ENCODE measurements at regions not wholly inside any gene's neighbourhood (a gene's known extent, or its start where the extent isn't known, plus 50 kb on each side); places are given as distances from the start of the nearest gene placed in this dataset.

DNA sequence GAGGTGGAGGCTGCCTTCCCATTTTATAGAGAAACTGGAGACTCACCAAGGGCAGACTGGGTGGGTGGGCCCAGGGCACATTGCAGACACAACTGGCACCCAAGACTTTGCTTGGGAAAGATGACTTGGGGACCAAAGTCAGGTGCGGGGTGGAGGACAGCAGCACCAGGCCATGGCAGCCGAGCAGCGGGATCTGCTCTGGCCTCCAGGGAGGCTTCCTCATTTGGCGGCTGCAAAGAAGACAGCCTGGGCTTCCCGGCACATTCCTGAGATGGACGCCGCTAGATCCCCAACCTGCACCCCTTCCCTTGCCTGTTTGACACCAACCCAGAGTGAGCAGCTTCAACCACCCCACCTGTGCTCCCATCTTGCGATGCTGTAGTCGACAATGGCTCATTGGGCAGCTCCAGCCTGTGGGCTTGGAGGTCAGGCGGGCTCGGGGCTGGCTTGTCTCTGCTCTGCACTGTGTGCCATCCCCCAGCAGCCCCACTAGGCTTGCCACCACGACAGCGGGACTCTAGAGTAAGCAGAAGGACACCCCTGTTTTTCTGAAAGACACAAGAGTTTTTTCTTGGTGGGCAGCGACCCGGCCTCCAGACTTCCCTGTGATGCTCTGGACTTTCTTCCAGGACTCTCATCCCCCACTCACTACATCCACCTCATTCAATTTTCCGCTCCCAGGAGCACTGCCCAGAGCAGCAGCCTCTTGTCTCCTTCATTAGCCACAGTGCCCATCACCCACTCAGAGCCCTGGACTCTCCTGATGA lies 184.9 kb upstream of the CST7 start:
- H3K4me3 ChIP-seq (ENCODE audit: low read depth, low read length), result no peak overlapping the region
- DNase-seq (ENCODE audit: low read depth), result no peak

GRCh38 chr20:24764794-24765202 lies 184.3 kb upstream of the CST7 start:
- no peak for TF ChIP-seq CTCF (IDR thresholded peaks at IDR 0.05; ENCODE audit: insufficient read depth, low read length)
- no peak for DNase-seq (ENCODE audit: low read depth)
- H3K4me3 ChIP-seq (ENCODE audit: low read depth, low read length), result no peak overlapping the region

More for the DNA sequence above, 184.9 kb upstream of the CST7 start:
- TF ChIP-seq CTCF (IDR thresholded peaks at IDR 0.05; ENCODE audit: insufficient read depth, low read length), result no peak

DNA sequence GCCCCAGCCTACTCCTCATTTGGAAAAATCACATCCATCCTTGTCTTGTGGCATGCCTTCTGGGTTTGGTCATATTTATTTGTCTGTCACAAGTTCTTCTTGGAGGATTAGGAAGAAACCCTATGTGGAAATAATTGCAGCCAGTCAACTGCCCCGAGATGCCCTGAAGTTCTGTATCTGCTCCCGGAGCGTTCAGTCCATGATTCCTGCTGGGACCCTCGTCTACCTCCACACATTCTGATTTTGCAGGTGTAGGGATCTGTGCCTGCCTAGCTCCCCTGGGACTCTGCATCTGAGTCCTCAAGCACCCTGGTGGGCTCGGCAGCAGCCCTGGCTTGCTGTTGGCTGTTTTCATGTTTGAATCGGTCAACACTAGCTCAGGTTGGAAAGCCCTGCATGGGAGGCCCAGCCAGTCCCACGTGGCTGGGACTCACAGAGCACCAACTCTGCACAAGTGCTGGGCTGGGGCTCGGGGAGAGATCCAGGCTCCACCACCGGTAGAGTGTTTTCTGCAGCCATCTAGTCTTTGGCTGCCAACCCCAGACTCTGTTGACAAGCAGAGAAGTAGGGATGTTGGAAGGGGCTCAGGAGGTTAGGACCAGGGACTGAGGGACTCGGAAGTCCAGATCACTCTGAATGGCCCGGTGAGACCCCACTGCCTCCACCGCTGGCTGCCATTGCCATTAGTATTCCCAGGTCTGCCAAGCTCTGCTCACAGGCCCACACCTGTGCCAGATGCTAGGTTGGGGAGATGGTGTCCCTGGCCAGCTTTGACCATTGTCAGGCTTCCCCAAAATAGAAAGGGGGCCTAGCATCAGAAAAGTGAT lies 183.5 kb upstream of the CST7 start:
- no peak for DNase-seq (ENCODE audit: low read depth)
- no peak overlapping the region for H3K4me3 ChIP-seq (ENCODE audit: low read depth, low read length)
- TF ChIP-seq CTCF (IDR thresholded peaks at IDR 0.05; ENCODE audit: insufficient read depth, low read length), result no peak

- H3K4me3 ChIP-seq (ENCODE audit: low read depth, low read length), result no peak overlapping the region
- DNase-seq (ENCODE audit: low read depth), result no peak
- TF ChIP-seq CTCF (IDR thresholded peaks at IDR 0.05; ENCODE audit: insufficient read depth, low read length), result no peak
These were observed 182.9 kb upstream of the CST7 start for GRCh38 chr20:24766143-24766527.

DNA sequence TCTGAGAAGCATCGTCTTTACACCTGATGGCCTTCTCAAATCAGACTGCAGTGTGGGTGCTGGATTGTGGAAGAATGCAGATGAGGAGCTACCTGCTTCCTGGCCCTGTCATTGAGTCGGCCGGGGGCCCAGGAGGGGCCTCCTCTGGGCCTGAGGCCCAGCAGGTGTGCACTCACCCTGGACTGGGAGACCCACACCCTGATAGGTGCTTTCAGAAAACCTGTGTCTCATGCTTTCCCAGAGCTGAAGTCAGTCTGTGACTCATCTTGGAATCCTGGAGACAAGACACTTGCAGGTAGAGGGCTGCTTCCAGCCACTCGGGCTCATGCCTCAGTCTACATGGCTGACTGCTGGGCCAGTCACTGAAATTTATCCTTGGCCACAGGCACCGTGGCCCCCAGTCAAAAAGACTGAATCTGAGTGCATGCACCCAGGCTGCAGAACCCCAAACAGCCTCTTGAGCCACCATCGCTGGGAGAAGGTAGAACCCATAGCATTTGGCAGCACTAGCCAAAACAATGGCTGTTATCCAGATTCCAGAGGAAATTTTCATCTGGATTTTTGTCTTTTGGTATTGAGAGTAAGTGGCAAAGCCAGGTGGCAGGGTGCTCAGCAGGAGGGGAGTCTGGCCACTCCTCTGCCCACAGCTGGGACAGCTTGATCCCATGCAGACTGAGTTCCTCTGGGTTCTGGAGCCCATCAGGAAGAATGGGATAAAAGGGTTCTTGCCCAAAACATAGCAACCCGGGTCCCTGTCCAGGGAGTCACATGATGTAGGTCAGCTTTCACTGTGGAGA lies 182.0 kb upstream of the CST7 start:
- DNase-seq (ENCODE audit: low read depth), result no peak
- no peak overlapping the region for H3K4me3 ChIP-seq (ENCODE audit: low read depth, low read length)
- TF ChIP-seq CTCF (IDR thresholded peaks at IDR 0.05; ENCODE audit: insufficient read depth, low read length), result no peak

GRCh38 chr20:24767623-24768100 lies 181.4 kb upstream of the CST7 start:
- no peak overlapping the region for H3K4me3 ChIP-seq (ENCODE audit: low read depth, low read length)
- DNase-seq (ENCODE audit: low read depth), result no peak
- no peak for TF ChIP-seq CTCF (IDR thresholded peaks at IDR 0.05; ENCODE audit: insufficient read depth, low read length)

All from fibroblast of the aortic adventitia (primary cell).